ENCODE measurements at regions not wholly inside any gene's neighbourhood (a gene's known extent, or its start where the extent isn't known, plus 50 kb on each side); places are given as distances from the start of the nearest gene placed in this dataset.

GRCh38 chr4:181966104-181966551 is 277.1 kb upstream of the TENM3 start:
- Histone ChIP-seq H3K79me2 (ENCODE audit: insufficient read depth, low read length) (no peaks in the 10 kb centered on the region), H3K9ac (ENCODE audit: low read length) (no peak overlapping the region), H3K9me2 (ENCODE audit: insufficient read depth) (no peaks in the 10 kb centered on the region), H3K9me3 (ENCODE audit: control insufficient read depth in 1 of 2, insufficient read depth in 1 of 2, low read depth in 1 of 2, low read length in 2 of 2) (no peaks in the 10 kb centered on the region), H3K36me3 (ENCODE audit: control insufficient read depth in 1 of 2, insufficient read depth in 2 of 2, low read length in 2 of 2) (no peaks in the 10 kb centered on the region), H3K4me3 (replicated peaks in 1 of 2; ENCODE audit: low read depth in 1 of 2, low read length in 2 of 2) (no peak overlapping the region), H3K4me2 (ENCODE audit: low read length) (no peak overlapping the region), H3K4me1 (ENCODE audit: control insufficient read depth in 1 of 2, insufficient read depth in 2 of 2, low read length in 2 of 2) (no peaks in the 10 kb centered on the region), H2AFZ (ENCODE audit: low read depth, low read length, poor library complexity, severe bottlenecking) (no peak overlapping the region), H3K27me3 (ENCODE audit: insufficient read depth, low read length) (no peaks in the 10 kb centered on the region; the same call in 1 of the 2 replicates), H3K27ac (ENCODE audit: low read depth, low read length) (no peak overlapping the region), H4K20me1 (ENCODE audit: insufficient read depth) (no peaks in the 10 kb centered on the region)
- RAD21 ChIA-PET (ENCODE audit: low non-redundant PET in 1 of 2, low total read pairs in 2 of 2, uncharacterized antibody in 2 of 2, unreplicated experiment in 2 of 2): no interaction called here
- POLR2A ChIA-PET: no interaction called here
- intact Hi-C loops (cut with micrococcal nuclease): no loop called here
- BruUV-seq (replicated peaks): no TSS peak
- CTCF ChIA-PET: no interaction called here
- no peak for TF ChIP-seq MAX (IDR thresholded peaks at IDR 0.05)
- TF ChIP-seq ZFX (IDR thresholded peaks at IDR 0.05): no peak
- TF ChIP-seq, protein P1, sequence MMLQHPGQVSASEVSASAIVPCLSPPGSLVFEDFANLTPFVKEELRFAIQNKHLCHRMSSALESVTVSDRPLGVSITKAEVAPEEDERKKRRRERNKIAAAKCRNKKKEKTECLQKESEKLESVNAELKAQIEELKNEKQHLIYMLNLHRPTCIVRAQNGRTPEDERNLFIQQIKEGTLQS (IDR thresholded peaks at IDR 0.05): no peak
- no peak for TF ChIP-seq EGR1 (IDR thresholded peaks at IDR 0.05; ENCODE audit: low read depth)
- no peak for TF ChIP-seq SRF (IDR thresholded peaks at IDR 0.05; ENCODE audit: low read depth)
- no peak for TF ChIP-seq CBX3 (IDR thresholded peaks at IDR 0.05; ENCODE audit: low read depth)
- TF ChIP-seq FOSL1 (IDR thresholded peaks at IDR 0.05; ENCODE audit: low read depth): no peak
- TF ChIP-seq RAD21 (IDR thresholded peaks at IDR 0.05; ENCODE audit: low read depth): no peak
- no peak for TF ChIP-seq POLR2AphosphoS5 (IDR thresholded peaks at IDR 0.05; ENCODE audit: low read depth, low read length)
- no peak for TF ChIP-seq EZH2 (IDR thresholded peaks at IDR 0.05)
- no peak for TF ChIP-seq EZH2phosphoT487 (IDR thresholded peaks at IDR 0.05; ENCODE audit: borderline replicate concordance)
- no peak for TF ChIP-seq TCF7L2 (IDR thresholded peaks at IDR 0.05; ENCODE audit: borderline replicate concordance, extremely low read depth, insufficient read depth, insufficient read length)
- TF ChIP-seq YY1 (IDR thresholded peaks at IDR 0.05; ENCODE audit: extremely low read depth, insufficient replicate concordance, low read depth, low read length): no peak
- no peak for TF ChIP-seq SP1 (IDR thresholded peaks at IDR 0.05; ENCODE audit: low read depth)
- TF ChIP-seq ZNF274 (IDR thresholded peaks at IDR 0.05; ENCODE audit: low read depth, low read length): no peak
- TF ChIP-seq ELF1 (IDR thresholded peaks at IDR 0.05; ENCODE audit: borderline replicate concordance, low read depth): no peak
- TF ChIP-seq POLR2A (IDR thresholded peaks at IDR 0.05; ENCODE audit: borderline replicate concordance, extremely low read depth, insufficient read depth, insufficient read length): no peak
- DNase-seq (ENCODE audit: low read depth, low spot score): no peak
- ATAC-seq: no peak

Data from HCT116 (cell line).